Breast epithelium (tissue), 3 donors: ENCODE measurements at regions not wholly inside any gene's neighbourhood (a gene's known extent, or its start where the extent isn't known, plus 50 kb on each side); places are given as distances from the start of the nearest gene placed in this dataset.
"Not testable (repeated sequence)": the region's sequence is repeated elsewhere in the genome, so short reads cannot be mapped to it uniquely, and the experiment has no call there.

Experiments used
- POLR2A ChIP-seq: fragments of 450-650 bp; IDR thresholded peaks from one replicate; pipeline ENCODE4 v1.6.1; 2016; ENCODE audit warnings: antibody characterized with exemption, mild to moderate bottlenecking, moderate library complexity
- POLR2AphosphoS5 ChIP-seq, 3 donors: sonication (generic); formaldehyde crosslinking; IDR thresholded peaks; one replicate each; pipeline ENCODE4 v1.6.1; 2017; ENCODE audit warnings: antibody characterized with exemption in 3 of 3
- TF ChIP-seq, protein P1 (sequence below), 3 donors: fragments of 450-650 bp; IDR thresholded peaks; one replicate each; pipeline ENCODE4 v1.5.1; 2016 to 2017; ENCODE audit warnings: antibody characterized with exemption in 3 of 3, mild to moderate bottlenecking in 3 of 3, moderate library complexity in 3 of 3

DNA sequence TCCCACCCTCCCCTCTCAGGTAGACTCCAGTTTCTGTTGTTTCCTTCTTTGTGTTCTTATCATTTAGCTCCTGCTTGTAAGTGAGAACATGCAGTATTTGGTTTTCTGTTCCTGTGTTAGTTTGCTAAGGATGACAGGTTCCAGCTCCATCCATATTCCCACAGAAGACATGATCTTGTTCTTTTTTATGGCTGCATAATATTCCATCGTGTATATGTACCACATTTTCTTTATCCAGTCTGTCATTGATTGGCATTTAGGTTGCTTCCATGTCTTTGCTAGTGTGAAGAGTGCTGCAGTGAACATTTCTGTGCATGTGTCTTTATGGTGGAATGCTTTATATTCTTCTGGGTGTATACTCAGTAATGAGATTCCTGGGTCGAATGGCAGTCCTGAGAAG is 95.2 kb downstream of the CDC42EP3 start:
- TF ChIP-seq, protein P1, sequence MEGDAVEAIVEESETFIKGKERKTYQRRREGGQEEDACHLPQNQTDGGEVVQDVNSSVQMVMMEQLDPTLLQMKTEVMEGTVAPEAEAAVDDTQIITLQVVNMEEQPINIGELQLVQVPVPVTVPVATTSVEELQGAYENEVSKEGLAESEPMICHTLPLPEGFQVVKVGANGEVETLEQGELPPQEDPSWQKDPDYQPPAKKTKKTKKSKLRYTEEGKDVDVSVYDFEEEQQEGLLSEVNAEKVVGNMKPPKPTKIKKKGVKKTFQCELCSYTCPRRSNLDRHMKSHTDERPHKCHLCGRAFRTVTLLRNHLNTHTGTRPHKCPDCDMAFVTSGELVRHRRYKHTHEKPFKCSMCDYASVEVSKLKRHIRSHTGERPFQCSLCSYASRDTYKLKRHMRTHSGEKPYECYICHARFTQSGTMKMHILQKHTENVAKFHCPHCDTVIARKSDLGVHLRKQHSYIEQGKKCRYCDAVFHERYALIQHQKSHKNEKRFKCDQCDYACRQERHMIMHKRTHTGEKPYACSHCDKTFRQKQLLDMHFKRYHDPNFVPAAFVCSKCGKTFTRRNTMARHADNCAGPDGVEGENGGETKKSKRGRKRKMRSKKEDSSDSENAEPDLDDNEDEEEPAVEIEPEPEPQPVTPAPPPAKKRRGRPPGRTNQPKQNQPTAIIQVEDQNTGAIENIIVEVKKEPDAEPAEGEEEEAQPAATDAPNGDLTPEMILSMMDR (IDR thresholded peaks at IDR 0.05), result not testable (repeated sequence)
- TF ChIP-seq POLR2A; POLR2AphosphoS5 (IDR thresholded peaks at IDR 0.05): not testable (repeated sequence)
